NCI-H1694 treated with DMSO at 0.1 percent for 48 hours (cell line): ENCODE measurements at regions not wholly inside any gene's neighbourhood (a gene's known extent, or its start where the extent isn't known, plus 50 kb on each side); places are given as distances from the start of the nearest gene placed in this dataset.
"Not testable (repeated sequence)": the region's sequence is repeated elsewhere in the genome, so short reads cannot be mapped to it uniquely, and the experiment has no call there.

Experiments used
- DNase-seq: peaks from one replicate; lab custom pipeline; 2025; lab: John Stamatoyannopoulos, UW

DNA sequence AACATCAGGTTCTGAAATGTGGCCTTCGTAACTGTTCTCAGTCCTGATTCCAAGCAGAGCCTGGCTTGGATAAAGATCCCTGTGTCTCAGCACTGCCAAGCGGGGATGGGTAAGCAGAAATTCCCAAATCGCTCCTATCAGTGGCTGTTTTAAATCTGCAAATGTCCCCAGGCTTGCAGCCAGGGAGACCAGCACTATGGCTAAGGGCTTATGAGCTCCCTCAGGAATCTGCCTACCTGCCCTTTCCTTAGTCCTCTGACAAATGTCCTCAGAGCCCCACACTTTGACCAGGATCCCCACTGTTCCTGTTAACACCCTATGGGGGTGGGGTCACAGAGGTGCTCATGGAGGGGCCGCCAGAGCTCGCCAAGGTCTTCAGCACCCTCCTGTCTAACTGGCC, 1062.8 kb downstream of the UQCRFS1 start:
- DNase-seq, result no peak

GRCh38 chr19:28148554-28148953, 1064.4 kb downstream of the UQCRFS1 start:
- DNase-seq, result no peak

GRCh38 chr19:28142258-28142657, 1070.7 kb downstream of the UQCRFS1 start:
- DNase-seq, result no peak

GRCh38 chr19:28140201-28140600, 1072.8 kb downstream of the UQCRFS1 start:
- DNase-seq, result no peak

- no peak for DNase-seq
These were observed 1075.2 kb downstream of the UQCRFS1 start for GRCh38 chr19:28137772-28138171.

- no peak for DNase-seq
These were observed 1076.2 kb downstream of the UQCRFS1 start for GRCh38 chr19:28136796-28137195.

GRCh38 chr19:28135825-28136224, 1077.1 kb downstream of the UQCRFS1 start:
- no peak for DNase-seq

- DNase-seq, result no peak
These were observed 1078.6 kb downstream of the UQCRFS1 start for GRCh38 chr19:28134311-28134710.

DNA sequence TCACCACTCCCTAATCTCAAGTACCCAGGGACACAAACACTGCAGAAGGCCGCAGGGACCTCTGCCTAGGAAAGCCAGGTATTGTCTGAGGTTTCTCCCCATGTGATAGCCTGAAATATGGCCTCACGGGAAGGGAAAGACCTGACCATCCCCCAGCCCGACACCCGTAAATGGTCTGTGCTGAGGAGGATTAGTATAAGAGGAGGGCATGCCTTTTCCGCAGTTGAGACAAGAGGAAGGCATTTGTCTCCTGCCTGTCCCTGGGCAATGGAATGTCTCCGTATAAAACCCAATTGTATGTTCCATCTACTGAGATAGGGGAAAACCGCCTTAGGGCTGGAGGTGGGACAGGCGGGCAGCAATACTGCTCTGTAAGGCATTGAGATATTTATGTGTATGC, 1082.1 kb downstream of the UQCRFS1 start:
- DNase-seq, result not testable (repeated sequence)

DNA sequence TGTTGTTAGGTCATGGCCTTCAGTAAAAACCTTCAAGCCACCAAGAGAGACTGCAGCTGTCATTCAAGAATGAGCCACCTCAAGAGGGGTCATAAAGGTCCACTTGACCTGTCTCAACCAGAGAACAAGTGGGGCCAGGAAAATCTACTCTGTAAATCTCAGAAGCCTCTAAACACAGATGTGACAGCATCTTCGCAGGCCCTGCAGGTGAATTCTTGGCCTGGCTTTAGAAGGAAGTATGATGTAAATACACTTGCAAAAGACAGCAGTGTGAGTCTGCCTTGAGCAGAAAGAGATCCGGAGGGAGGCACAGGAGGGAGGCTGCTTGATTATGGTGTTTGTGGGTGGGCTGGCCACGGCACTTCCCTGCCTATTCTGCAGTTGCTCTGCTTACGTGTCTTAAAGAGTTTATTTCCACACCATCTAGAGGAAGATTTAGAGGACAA, 1082.9 kb downstream of the UQCRFS1 start:
- no peak for DNase-seq

GRCh38 chr19:28128341-28128740, 1084.6 kb downstream of the UQCRFS1 start:
- DNase-seq, result no peak

GRCh38 chr19:28126135-28126898, 1086.6 kb downstream of the UQCRFS1 start:
- DNase-seq, result no peak

DNA sequence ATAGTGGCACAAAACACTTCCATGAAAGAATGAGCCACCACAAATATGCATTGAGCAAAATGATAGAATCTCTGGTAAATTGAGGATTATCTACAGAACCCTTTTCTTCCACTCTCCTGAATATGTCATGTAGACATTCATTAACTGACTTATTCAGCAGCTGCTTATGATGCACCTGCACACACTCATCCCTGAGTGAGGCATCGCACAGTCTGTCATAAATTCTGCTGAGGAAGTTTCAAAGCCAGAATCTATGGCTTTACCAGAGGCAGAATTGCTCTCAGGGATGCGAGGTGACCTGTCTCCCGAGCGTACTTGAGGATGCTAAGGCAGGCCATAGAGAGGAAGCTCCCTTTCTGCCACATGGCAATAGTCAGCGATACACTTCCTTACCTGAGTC, 1090.2 kb downstream of the UQCRFS1 start:
- DNase-seq, result no peak

GRCh38 chr19:28118235-28118634, 1094.7 kb downstream of the UQCRFS1 start:
- no peak for DNase-seq

GRCh38 chr19:28117143-28117542, 1095.8 kb downstream of the UQCRFS1 start:
- DNase-seq, result no peak

DNA sequence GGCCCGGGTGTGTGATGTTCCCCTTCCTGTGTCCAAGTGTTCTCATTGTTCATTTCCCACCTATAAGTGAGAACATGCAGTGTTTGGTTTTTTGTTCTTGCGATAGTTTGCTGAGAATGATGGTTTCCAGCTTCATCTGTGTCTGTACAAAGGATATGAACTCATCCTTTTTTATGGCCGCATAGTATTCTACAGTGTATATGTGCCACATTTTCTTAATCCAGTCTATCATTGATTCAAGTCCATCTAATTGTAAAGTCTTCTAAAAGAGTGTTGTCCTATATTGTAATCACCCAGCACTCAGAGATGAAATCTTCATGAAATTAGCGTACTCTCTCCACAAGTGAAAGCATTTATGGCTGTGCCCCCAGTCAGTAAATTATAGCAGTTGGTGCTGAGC, 1096.6 kb downstream of the UQCRFS1 start:
- DNase-seq, result not testable (repeated sequence)

DNA sequence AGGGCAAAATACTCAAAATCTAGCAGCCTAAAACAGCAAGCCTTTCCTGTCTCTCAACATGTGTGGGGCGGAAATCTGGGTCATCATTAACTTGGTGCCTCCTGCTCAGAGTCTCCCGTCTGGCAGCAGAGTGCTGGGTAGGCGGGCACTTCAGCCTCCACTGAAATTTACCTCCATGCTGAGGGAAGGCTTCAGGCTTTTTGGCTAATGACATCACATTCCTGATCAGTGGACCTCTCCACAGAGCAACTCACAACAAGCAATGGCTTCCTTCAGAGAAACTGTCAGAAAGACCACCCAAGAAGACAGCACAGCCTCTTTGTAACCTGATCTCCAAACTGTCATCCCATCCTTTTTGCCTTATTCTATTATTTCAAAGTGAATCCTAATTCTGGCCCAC, 1109.0 kb downstream of the UQCRFS1 start:
- DNase-seq, result no peak

DNA sequence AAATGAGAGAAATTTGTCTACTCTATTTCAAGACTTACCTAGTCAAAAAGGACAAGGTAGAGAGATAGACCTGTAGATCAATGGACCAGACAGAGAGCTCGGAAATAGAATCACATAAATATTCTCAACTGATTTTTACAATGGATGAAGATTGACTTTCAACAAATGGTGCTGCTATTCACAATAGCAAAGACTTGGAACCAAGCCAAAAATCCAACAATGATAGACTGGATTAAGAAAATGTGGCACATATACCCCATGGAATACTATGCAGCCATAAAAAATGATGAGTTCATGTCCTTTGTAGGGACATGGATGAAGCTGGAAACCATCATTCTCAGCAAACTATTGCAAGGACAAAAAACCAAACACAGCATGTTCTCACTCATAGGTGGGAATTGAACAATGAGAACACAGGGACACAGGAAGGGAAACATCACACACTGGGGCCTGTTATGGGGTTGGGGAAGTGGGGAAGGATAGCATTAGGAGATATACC, 1128.2 kb downstream of the UQCRFS1 start:
- not testable (repeated sequence) for DNase-seq

GRCh38 chr19:28076628-28077027, 1136.3 kb downstream of the UQCRFS1 start:
- no peak for DNase-seq

GRCh38 chr19:28075229-28075628, 1137.7 kb downstream of the UQCRFS1 start:
- DNase-seq, result no peak

GRCh38 chr19:28074773-28075172, 1138.2 kb downstream of the UQCRFS1 start:
- no peak for DNase-seq

DNA sequence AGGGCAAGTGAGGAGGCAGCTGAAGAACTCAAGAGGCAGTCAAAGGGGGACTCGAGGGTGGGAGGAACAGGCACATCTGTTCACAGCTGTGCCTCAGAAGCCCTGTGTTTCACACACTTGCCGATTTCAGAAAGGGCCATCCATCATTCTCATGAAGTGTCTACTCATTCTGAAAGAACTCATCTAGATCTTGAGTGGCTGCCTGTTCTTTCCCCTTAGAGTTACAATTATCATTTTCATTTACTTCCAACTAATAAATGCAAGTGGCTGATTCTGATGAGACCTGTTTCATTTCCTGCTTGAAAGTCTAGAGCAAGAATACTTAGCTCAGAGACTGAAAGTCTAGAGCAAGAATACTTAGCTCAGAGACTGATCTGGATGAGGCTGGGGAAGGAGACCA, 1145.1 kb downstream of the UQCRFS1 start:
- no peak for DNase-seq

DNA sequence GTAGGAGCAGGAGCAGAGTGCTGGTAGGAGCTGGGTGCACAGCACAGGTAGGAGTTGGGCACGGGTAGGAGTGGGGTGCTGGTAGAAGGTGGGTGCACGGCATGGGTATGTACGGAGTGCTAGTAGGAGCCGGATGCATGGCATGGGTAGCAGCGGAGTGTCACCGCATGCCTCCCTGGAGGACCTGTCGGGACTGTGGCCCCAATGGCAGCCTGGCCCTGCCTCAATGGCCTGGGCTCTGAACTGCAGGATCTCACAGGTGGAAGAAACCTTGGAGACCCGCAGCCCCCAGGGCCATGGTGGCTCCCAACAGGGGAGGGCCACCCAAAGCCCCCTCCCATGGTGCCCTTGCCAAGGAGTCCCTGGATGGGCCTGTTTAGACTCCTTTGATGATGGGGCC, 1146.0 kb downstream of the UQCRFS1 start:
- DNase-seq, result no peak

GRCh38 chr19:28066161-28066560, 1146.8 kb downstream of the UQCRFS1 start:
- DNase-seq, result no peak
